ENCODE measurements at regions not wholly inside any gene's neighbourhood (a gene's known extent, or its start where the extent isn't known, plus 50 kb on each side); places are given as distances from the start of the nearest gene placed in this dataset.

- no peaks in the 10 kb centered on the region for H3K9me3 ChIP-seq (ENCODE audit: insufficient read depth, low read depth)
- POLR2A ChIA-PET (ENCODE audit: unreplicated experiment): no interaction called here
- TF ChIP-seq EZH2 (IDR thresholded peaks at IDR 0.05; ENCODE audit: low read depth) (no peak), CTCF (conservative IDR thresholded peaks at IDR 0.05) (no peak)
- no peak overlapping the region for H3K4me2 ChIP-seq
- H3K4me1 ChIP-seq (replicated peaks; ENCODE audit: insufficient read depth): no peaks in the 10 kb centered on the region
- no peaks in the 10 kb centered on the region for H3K9me2 ChIP-seq (ENCODE audit: insufficient read depth)
- H3K27me3 ChIP-seq (ENCODE audit: insufficient read depth, low read depth): no peaks in the 10 kb centered on the region
- H2AFZ ChIP-seq: peak overlapping the region; percentile 58; the same call in 1 of the 2 replicates
- no peak for DNase-seq
- H3F3A ChIP-seq (ENCODE audit: insufficient read depth, low read depth): no peaks in the 10 kb centered on the region
- no peak overlapping the region for H3K4me3 ChIP-seq
- no peaks in the 10 kb centered on the region for H3K36me3 ChIP-seq (ENCODE audit: low read depth)
- no peak overlapping the region for H3K27ac ChIP-seq
- BruUV-seq (replicated peaks): no TSS peak
- H4K20me1 ChIP-seq (ENCODE audit: insufficient read depth): no peaks in the 10 kb centered on the region
- H3K79me2 ChIP-seq (ENCODE audit: low read depth): no peaks in the 10 kb centered on the region
- intact Hi-C loops (cut with micrococcal nuclease; ENCODE audit: unreplicated experiment): no loop called here
- CTCF ChIA-PET: no interaction called here
These were observed 85.1 kb upstream of the ESR1 start for GRCh38 chr6:151722342-151722741.

- CTCF ChIA-PET: no interaction called here
- no TSS peak for BruUV-seq (replicated peaks)
- H3K27ac ChIP-seq: no peak overlapping the region
- H4K20me1 ChIP-seq (ENCODE audit: insufficient read depth): no peaks in the 10 kb centered on the region; the same call in 1 of the 2 replicates
- no peak overlapping the region for H3K4me2 ChIP-seq
- no peaks in the 10 kb centered on the region for H3K9me3 ChIP-seq (ENCODE audit: insufficient read depth, low read depth)
- H2AFZ ChIP-seq: no peak overlapping the region
- H3K36me3 ChIP-seq (ENCODE audit: low read depth): no peaks in the 10 kb centered on the region
- POLR2A ChIA-PET (ENCODE audit: unreplicated experiment): no interaction called here
- no peak for DNase-seq
- no peaks in the 10 kb centered on the region for H3F3A ChIP-seq (ENCODE audit: insufficient read depth, low read depth)
- no peaks in the 10 kb centered on the region for H3K79me2 ChIP-seq (ENCODE audit: low read depth)
- intact Hi-C loops (cut with micrococcal nuclease; ENCODE audit: unreplicated experiment): no loop called here
- no peaks in the 10 kb centered on the region for H3K9me2 ChIP-seq (ENCODE audit: insufficient read depth)
- no peak overlapping the region for H3K4me3 ChIP-seq
- no peaks in the 10 kb centered on the region for H3K27me3 ChIP-seq (ENCODE audit: insufficient read depth, low read depth)
- TF ChIP-seq EZH2 (IDR thresholded peaks at IDR 0.05; ENCODE audit: low read depth) (no peak), CTCF (conservative IDR thresholded peaks at IDR 0.05) (no peak)
- H3K4me1 ChIP-seq (replicated peaks; ENCODE audit: insufficient read depth): no peaks in the 10 kb centered on the region
These were observed 84.3 kb upstream of the ESR1 start for GRCh38 chr6:151723152-151723551.

DNA sequence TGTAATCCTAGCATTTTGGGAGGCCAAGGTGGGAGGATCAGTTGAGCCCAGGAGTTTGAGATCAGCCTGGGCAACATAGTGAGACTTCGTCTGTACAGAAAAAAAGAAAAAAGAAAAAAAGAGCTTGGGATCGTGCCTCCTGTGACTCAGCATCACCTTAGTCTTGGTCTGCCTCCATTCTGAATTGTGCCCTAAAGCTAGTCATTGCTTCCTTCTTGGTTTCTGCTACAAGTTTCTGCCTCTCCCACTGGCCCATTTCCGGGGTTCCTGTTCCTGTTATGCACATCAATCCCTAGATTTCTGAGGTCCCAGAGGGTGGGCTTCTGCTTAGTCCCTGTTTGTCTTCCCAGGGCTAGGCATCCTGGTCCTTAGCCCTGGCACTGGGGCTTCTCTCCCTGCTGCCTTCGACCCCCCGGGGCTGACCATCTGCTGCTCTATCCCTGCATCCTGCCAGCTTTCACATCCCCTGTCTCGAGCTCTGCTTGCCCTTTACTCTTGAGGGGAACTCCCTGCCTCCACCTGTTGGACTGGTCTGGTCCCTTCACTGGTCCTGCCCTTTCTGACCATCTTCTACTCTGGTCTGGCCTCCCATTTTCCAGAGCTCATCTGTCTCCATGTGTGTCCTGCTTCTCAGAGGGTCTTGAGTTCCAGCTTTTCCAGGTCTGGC, 77.5 kb upstream of the ESR1 start:
- CTCF ChIA-PET: no interaction called here
- H3K79me2 ChIP-seq (ENCODE audit: low read depth): no peaks in the 10 kb centered on the region
- no peaks in the 10 kb centered on the region for H3K27me3 ChIP-seq (ENCODE audit: insufficient read depth, low read depth)
- no peak overlapping the region for H2AFZ ChIP-seq
- no peaks in the 10 kb centered on the region for H3K36me3 ChIP-seq (ENCODE audit: low read depth)
- no peaks in the 10 kb centered on the region for H3K9me3 ChIP-seq (ENCODE audit: insufficient read depth, low read depth)
- H4K20me1 ChIP-seq (ENCODE audit: insufficient read depth): no peaks in the 10 kb centered on the region; the same call in 1 of the 2 replicates
- H3K4me2 ChIP-seq: no peak overlapping the region
- H3K27ac ChIP-seq: no peak overlapping the region
- BruUV-seq (replicated peaks): no TSS peak
- H3K4me1 ChIP-seq (replicated peaks; ENCODE audit: insufficient read depth): no peaks in the 10 kb centered on the region
- H3F3A ChIP-seq (ENCODE audit: insufficient read depth, low read depth): no peaks in the 10 kb centered on the region
- no peak for TF ChIP-seq CTCF (conservative IDR thresholded peaks at IDR 0.05)
- TF ChIP-seq EZH2 (IDR thresholded peaks at IDR 0.05; ENCODE audit: low read depth): no peak
- intact Hi-C loops (cut with micrococcal nuclease; ENCODE audit: unreplicated experiment): no loop called here
- no peak overlapping the region for H3K4me3 ChIP-seq
- no peaks in the 10 kb centered on the region; the same call in 1 of the 2 replicates for H3K9me2 ChIP-seq (ENCODE audit: insufficient read depth)
- no peak for DNase-seq
- POLR2A ChIA-PET (ENCODE audit: unreplicated experiment): interaction anchor here (0.6 to 0.7 kb wide), 2 partner anchors 160 to 644 kb away, joined by 4 to 5 read pairs; no protein-coding TSS in a partner anchor

Measured in PC-9 (cell line).